ENCODE measurements at regions not wholly inside any gene's neighbourhood (a gene's known extent, or its start where the extent isn't known, plus 50 kb on each side); places are given as distances from the start of the nearest gene placed in this dataset.

- DNase-seq (ENCODE audit: low spot score), result no peak
- no peak for TF ChIP-seq CTCF (IDR thresholded peaks at IDR 0.05)
- no peak for ATAC-seq (ENCODE audit: low FRiP score)
Observed at GRCh38 chr2:220396287-220396686, 768.9 kb downstream of the SLC4A3 start.

GRCh38 chr2:220410296-220410695 is 782.9 kb downstream of the SLC4A3 start:
- ATAC-seq (ENCODE audit: low FRiP score), result no peak
- TF ChIP-seq CTCF (IDR thresholded peaks at IDR 0.05), result no peak
- no peak for DNase-seq (ENCODE audit: low spot score)

DNA sequence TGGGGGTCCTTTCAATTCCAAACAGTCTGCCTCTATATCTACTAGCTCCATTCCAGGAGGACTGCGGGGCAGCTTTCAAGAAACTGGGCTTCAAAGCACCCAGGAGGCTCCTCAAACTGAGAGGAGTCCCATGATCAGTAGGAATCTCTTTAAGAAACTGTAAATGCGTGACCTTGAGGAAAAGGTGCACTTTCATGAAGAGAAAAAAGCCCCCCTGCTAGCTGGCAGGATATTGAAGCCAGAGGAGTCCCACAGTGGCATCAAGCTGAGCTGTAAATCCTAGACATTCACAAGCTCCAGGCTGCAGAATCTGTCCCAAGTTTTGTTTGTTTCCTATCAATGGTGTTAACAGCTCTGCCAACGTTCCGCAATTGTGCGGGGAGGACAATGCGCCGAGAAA is 790.1 kb downstream of the SLC4A3 start:
- TF ChIP-seq CTCF (IDR thresholded peaks at IDR 0.05), result no peak
- no peak for DNase-seq (ENCODE audit: low spot score)
- no peak for ATAC-seq (ENCODE audit: low FRiP score)

DNA sequence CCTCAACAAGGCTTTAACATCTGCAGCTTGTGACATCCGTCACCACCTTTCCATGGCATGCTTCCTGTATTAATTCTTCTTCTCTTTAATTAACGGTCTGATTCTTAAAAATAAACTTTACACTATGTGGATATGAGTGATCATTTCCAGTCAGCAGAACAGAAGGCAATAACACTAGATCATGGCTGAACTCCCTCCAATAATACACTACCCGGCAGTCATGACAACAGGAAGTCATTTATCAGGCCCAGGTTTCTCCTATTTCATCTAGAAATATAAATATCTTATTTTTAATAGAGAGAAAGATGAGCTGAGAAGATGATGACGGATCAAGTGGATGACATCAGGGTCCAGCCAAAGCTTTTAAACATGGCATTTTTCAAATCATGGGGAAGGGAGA is 792.2 kb downstream of the SLC4A3 start:
- ATAC-seq (ENCODE audit: low FRiP score), result no peak

GRCh38 chr2:220420820-220421219 is 793.4 kb downstream of the SLC4A3 start:
- DNase-seq (ENCODE audit: low spot score), result no peak
- ATAC-seq (ENCODE audit: low FRiP score), result no peak
- TF ChIP-seq CTCF (IDR thresholded peaks at IDR 0.05), result no peak

More for the DNA sequence above, 792.2 kb downstream of the SLC4A3 start:
- no peak for DNase-seq (ENCODE audit: low spot score)
- no peak for TF ChIP-seq CTCF (IDR thresholded peaks at IDR 0.05)

DNA sequence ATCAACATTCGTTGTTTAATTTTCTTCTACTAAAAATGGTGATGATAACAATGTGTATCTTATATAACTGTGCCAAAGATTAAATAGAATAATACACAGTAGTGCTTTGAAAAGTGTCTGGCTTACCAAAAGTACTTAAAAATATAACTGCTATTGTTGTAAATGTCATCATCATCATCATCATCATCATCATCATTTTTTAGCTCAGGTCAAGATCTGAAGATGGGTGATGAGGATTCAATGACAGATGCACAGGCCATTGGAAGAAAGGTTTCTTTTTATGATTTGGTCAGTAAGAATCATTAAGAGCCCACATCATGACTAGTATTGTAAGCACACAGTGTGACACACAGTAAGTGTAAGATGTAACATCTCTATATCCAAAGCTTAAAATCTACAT is 795.2 kb downstream of the SLC4A3 start:
- ATAC-seq (ENCODE audit: low FRiP score) (no peak), DNase-seq (ENCODE audit: low spot score) (no peak)
- TF ChIP-seq CTCF (IDR thresholded peaks at IDR 0.05), result no peak

DNA sequence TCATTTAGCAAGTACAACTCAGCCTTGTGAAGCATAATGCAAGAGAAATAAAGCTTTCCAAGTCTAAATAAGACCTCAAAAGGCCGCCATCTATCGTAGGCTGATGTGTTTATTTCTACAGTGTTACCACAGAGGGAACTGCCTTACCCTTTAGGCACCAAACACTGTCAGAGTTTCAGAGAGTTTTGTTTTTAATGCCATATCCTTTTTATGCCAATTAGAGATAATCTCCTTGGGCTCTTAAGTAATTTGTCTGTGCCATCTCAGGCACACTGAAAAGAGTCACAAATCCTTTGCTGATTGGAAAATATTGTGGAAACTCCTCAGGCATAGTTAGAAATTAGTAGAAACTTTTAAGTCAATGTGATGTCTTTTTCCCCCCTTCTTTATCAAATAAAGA is 797.1 kb downstream of the SLC4A3 start:
- ATAC-seq (ENCODE audit: low FRiP score) (no peak), DNase-seq (ENCODE audit: low spot score) (no peak)
- no peak for TF ChIP-seq CTCF (IDR thresholded peaks at IDR 0.05)

All from omental fat pad (tissue), 3 donors.